H54 (cell line): ENCODE measurements at regions not wholly inside any gene's neighbourhood (a gene's known extent, or its start where the extent isn't known, plus 50 kb on each side); places are given as distances from the start of the nearest gene placed in this dataset.
"Not testable (repeated sequence)": the region's sequence is repeated elsewhere in the genome, so short reads cannot be mapped to it uniquely, and the experiment has no call there.

Experiments used
- DNase-seq: peaks from one replicate; pipeline ENCODE4 v3.0.0; 2011; ENCODE audit warnings: low spot score, mixed read lengths; ENCODE audit not compliant: insufficient read length
- FAIRE-seq: peaks from 3 replicates; lab custom pipeline; 2011; peaks lifted over from hg19 to GRCh38; lab: Jason Lieb, UNC
- POLR2A ChIP-seq: IDR thresholded peaks from 2 replicates; pipeline ENCODE4 v1.6.1; 2011; ENCODE audit warnings: low read depth, mild to moderate bottlenecking, low read length

DNA sequence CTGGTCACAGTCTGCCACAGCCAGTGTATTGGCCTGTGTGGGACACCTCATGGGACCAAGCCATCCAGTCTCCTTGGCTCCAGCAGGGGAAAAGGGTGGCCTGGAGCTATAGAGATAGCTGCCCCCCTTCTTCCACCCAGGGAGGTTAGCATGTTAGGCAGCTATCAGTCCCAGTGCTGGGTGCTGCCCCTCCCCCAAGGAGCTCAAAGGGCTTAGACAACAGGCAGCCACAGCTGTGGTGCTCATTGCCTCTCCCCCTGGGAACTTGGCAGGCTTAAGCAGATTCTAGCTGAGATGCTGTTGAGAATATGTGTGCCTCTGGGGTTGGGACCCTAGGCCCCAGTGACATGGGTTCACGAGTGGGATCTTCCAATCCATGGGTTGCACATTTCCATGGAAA lies 226.0 kb upstream of the PTGER4 start:
- TF ChIP-seq POLR2A = no peak
- no peak for FAIRE-seq
- no peak for DNase-seq

DNA sequence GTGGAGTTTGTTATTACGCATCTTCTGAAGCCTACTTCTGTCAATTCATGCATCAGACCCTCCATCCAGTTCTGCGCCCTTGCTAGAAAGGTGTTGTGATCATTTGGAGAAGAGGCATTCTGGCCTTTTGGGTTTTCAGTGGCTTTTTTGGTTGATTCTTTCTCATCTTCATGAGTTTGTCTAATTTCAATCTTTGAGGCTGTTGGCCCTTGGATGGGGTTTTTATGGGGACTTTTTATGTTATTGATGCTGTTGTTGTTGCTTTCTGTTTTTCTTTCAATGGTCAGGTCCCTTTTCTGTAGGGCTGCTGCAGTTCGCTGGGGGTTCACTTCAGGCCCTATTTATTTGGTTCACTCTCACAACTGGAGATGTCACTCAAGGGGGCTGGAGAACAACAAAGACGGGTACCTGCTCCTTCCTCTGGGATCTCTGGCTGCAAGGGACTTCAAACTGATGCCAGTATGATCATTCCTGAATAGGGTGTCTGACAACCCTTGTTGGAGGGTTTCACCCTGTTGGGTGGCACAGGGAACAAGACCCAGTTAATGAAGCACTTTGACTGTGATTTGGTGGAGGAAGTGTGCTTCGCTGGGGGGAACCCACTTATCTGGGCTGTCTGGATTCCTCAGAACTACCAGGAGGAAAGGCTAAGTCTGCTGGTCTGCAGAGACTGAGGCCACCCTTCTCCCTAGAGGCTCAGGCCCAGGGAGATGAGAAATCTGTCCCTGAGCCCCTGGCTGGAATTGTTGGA lies 226.7 kb upstream of the PTGER4 start:
- no peak for FAIRE-seq
- TF ChIP-seq POLR2A = no peak
- DNase-seq = no peak

DNA sequence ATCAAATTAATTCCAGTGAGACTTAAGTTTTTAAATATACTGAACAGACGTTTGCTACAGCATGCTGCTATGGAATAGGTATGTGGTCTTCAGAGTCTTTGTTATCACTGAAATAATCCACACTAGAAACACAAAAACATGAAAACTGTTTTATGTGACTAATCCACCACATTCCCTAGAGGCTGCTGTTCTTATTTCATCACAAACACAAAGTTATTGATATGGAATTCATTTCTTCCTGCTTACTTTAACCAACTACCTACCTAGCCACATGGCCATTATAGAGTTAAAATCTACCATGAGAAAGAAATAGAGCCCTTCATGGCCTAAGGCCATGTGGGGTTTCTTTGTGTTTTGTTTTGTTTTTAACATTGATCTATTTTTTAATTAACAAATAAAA lies 232.3 kb upstream of the PTGER4 start:
- DNase-seq = no peak
- FAIRE-seq = no peak
- TF ChIP-seq POLR2A = no peak

DNA sequence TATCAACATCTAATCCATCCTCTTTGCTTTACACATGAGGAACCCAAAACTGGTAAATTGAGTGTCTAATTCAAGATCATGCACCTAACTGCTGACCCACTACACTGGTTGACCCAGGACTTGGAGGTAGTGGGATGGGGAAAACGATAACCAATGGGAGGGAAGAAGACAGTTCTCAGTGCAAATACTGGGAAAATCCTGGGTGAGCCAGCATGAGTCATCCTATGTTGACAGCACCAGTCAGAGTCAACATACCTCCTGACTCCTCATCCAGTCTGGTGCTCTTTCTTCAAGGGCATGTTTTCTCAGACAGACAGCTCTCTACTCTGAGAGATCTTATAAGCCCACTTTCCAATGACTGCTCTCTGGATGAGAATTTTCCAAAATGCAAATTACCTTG lies 232.8 kb upstream of the PTGER4 start:
- no peak for TF ChIP-seq POLR2A
- FAIRE-seq (peak; percentile 99), DNase-seq (peak; percentile 36)

DNA sequence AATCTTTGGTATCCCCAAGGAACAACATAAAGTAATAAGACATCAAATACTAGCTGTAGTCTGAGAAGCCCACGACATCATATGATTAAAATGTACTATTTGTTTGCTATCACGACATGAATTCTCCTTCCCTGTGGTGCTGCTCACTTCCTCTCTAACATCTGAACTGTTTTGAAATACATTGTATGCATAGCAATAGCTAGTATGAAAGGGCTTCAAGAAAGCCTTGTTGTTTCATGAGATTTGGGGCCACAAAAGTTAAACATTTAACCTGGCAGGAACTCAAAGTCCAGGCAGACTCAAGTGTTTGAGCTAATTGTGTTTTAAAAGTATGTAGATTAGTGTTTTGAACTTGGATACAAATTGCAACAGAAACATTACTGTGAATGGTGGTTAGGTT lies 237.4 kb upstream of the PTGER4 start:
- FAIRE-seq (peak; percentile 48), DNase-seq (no peak)
- no peak for TF ChIP-seq POLR2A

DNA sequence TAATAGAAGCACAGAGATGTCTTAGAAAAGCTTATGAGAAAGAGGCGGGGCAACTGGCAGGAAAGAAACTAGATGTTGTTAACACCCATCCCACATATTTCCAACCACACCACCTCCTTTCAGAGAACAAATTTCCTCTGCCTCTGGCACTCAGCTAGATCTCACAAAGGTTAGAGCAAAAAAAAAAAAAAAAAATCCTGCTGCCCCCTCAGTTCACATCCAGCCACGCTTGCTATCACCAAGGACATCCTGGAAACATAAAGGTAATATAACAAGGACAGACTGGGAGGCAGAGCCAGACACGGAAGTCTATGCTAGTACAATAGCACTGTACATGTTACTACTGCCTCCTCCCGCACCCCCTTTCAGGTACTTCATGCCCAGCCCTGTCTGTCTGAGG lies 238.0 kb upstream of the PTGER4 start:
- TF ChIP-seq POLR2A = no peak
- no peak for FAIRE-seq
- no peak for DNase-seq

DNA sequence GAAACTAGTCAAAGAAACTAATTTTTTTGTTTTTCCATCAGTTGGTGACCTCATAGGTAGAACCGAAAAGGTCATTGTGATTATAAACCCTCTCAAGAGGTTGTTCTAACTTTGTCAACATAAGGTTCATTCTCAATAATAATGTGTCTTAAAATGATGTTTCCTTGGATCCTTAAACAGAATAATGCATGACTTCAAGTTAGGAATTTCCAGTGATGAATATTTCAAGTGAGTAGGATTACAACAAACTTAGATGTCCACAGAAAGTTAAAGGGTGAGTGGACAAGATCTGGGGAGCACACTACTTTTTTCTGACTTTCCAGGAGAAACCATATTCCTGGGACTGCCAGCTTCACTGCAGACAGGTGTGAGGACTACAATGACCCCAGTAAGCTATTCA lies 239.0 kb upstream of the PTGER4 start:
- FAIRE-seq (no peak), DNase-seq (no peak)
- no peak for TF ChIP-seq POLR2A

DNA sequence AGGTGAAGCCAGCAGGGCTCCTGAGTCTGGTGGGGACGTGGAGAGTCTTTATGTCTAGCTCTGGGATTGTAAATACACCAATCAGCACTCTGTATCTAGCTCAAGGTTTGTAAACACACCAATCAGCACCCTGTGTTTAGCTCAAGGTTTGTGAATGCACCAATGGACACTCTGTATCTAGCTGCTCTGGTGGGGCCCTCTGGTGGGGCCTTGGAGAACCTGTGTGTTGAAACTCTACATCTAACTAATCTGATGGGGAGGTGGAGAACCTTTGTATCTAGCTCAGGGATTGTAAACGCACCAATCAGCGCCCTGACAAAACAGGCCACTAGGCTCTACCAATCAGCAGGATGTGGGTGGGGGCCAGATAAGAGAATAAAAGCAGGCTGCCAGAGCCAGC lies 240.6 kb upstream of the PTGER4 start:
- DNase-seq, FAIRE-seq: not testable (repeated sequence)

DNA sequence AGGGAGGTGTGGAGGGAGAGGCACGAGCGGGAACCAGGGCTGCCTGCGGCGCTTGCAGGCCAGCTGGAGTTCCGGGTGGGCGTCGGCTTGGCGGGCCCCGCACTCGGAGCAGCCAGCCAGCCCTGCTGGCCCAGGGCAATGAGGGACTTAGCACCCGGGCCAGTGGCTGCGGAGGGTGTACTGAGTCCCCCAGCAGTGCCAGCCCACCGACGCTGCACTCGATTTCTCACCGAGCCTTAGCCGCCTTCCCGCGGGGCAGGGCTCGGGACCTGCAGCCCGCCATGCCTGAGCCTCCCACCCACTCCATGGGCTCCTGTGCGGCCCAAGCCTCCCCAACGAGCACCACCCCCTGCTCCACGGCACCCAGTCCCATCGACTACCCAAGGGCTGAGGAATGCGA lies 241.1 kb upstream of the PTGER4 start:
- not testable (repeated sequence) for FAIRE-seq, DNase-seq

DNA sequence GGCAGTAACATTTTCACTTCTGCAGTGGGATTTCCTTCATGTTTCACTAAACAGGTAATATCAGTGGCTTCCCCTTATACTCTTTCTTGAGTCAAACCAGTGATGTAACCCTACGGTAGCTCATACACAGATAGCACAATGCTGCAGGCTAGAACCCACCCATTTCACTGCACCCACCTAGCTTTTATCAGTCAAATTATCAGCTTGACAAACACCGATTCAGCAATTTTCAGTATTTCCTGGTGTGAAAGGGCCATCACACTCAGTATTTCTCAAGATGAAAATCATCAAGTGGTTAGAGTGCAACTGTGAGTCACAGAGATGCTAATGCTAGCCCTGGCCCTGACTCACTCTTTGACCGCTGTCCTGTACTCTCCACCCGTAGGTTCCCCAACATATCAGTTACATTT lies 242.3 kb upstream of the PTGER4 start:
- DNase-seq (peak; percentile 61), FAIRE-seq (peak; percentile 93)
- no peak for TF ChIP-seq POLR2A

DNA sequence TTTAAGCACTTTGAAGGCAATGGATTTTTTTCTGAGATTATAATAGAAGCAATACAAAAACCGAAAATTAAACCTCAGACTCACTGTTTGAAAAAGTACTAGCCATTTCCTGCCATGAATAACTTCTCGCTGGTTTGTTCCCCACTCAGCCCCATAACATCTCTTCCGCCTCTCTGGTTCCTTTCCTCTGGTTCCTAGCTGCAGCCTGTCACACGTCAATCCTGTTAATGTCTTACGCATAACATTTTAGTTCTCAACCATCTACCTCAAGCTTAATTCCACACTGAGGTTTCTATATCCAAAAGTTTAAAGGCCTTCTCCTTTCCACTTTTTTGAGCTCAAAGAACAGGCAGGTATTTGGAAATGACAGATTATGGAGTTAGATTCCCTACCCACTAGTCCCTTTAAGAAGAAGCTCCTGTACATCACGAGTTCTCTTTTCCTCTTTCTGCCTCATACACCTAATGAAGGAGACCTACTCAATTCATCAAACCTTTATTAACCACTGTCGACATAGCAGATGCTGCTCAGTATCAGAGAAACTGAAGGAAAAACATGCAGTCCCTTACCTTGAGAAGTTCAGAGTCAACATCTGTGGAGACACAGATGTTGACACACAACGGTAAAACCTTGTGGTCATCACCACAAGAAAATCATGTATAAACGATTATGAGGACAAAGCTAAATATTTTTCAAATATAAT lies 243.0 kb upstream of the PTGER4 start:
- FAIRE-seq (no peak), DNase-seq (no peak)

DNA sequence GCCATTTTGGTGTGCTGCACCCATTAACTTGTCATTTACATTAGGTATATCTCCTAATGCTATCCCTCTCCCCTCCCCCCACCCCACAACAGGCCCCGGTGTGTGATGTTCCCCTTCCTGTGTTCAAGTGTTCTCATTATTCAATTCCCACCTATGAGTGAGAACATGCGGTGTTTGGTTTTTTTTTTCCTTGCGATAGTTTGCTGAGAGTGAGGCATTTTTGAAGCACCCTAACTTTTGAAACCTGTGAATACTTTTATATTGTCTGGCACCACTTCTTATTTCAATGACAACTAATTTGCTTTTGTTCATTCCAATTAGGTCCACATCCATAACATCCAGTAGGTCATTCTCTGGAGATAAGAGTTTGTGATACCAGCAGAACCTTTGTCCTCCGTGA lies 244.0 kb upstream of the PTGER4 start:
- not testable (repeated sequence) for FAIRE-seq

More for the DNA sequence above, 243.0 kb upstream of the PTGER4 start:
- no peak for TF ChIP-seq POLR2A

DNA sequence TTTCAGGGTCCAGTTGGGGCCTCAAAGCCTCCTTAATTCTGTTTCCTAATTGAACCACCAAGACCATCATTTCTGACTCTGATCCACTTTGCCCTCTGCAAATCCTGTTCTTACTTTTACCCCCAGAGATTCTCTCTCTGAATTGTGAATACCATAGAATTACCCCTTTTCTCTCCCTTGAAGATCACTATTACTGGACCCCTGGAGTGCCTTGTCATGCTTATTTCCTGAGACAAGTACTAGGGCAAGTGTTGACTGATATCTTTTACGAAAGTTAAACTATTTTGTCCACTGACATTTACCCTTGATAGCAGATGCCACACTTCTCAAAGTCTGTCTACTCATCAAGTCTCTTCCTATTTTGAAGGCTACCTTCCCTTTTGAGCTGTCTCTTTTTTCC lies 246.9 kb upstream of the PTGER4 start:
- FAIRE-seq = no peak
- no peak for DNase-seq
- no peak for TF ChIP-seq POLR2A

More for the DNA sequence above, 244.0 kb upstream of the PTGER4 start:
- DNase-seq = not testable (repeated sequence)

DNA sequence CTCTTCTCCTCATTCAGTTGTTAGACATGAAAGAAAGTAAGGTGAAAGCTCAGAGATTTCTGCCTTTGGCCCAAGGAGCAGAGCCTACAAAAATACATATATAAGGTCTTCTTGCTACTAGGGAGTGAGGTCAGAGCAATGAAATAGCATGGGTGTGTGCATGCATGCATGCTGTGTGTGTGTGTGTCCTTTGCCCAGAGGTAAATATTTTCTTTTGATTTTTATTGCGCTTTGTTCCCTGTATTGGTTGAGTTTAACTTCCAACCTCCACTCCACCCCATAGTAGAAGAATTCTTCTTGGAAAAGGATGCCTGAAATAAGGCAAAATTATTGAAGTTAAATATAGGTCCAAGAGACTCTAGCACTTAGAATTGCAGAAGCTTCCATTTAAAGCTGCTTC lies 248.0 kb upstream of the PTGER4 start:
- no peak for TF ChIP-seq POLR2A
- DNase-seq (no peak), FAIRE-seq (no peak)
